Astrocyte (in vitro differentiated cells and primary cell): ENCODE measurements at regions not wholly inside any gene's neighbourhood (a gene's known extent, or its start where the extent isn't known, plus 50 kb on each side); places are given as distances from the start of the nearest gene placed in this dataset.
"Not testable (repeated sequence)": the region's sequence is repeated elsewhere in the genome, so short reads cannot be mapped to it uniquely, and the experiment has no call there.

Experiments used
- EZH2 ChIP-seq: IDR thresholded peaks from 2 replicates; pipeline ENCODE4 v1.6.1; 2012; ENCODE audit warnings: mild to moderate bottlenecking, low read length, inconsistent platforms; ENCODE audit not compliant: insufficient read depth
- TF ChIP-seq, protein P1 (sequence below): IDR thresholded peaks from 2 replicates; pipeline ENCODE4 v1.5.1; 2011; ENCODE audit warnings: low read depth, mild to moderate bottlenecking, inconsistent platforms, low read length, moderate library complexity; ENCODE audit not compliant: insufficient read depth

DNA sequence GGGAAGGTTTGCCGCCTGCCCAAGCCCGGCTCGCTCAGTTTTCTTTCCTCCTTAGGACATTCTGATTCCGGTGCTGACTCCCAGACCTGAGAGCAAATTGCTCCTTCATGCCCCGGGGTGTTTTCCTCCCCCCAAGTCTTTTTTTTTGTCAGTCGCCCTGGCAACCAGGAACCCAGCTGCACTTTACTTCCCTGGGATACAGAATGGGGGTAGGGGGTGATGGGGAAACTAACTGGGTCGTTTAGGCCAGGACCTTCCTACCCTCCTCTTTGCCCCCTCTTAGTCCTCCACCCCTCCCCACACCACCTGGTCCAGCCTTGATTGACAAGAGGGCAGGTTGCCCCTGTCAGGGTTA lies 87.5 kb upstream of the ADGRE5 start:
- TF ChIP-seq, protein P1, sequence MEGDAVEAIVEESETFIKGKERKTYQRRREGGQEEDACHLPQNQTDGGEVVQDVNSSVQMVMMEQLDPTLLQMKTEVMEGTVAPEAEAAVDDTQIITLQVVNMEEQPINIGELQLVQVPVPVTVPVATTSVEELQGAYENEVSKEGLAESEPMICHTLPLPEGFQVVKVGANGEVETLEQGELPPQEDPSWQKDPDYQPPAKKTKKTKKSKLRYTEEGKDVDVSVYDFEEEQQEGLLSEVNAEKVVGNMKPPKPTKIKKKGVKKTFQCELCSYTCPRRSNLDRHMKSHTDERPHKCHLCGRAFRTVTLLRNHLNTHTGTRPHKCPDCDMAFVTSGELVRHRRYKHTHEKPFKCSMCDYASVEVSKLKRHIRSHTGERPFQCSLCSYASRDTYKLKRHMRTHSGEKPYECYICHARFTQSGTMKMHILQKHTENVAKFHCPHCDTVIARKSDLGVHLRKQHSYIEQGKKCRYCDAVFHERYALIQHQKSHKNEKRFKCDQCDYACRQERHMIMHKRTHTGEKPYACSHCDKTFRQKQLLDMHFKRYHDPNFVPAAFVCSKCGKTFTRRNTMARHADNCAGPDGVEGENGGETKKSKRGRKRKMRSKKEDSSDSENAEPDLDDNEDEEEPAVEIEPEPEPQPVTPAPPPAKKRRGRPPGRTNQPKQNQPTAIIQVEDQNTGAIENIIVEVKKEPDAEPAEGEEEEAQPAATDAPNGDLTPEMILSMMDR, result not testable (repeated sequence)
- TF ChIP-seq EZH2, result not testable (repeated sequence)
